ENCODE measurements at regions not wholly inside any gene's neighbourhood (a gene's known extent, or its start where the extent isn't known, plus 50 kb on each side); places are given as distances from the start of the nearest gene placed in this dataset.

- TF ChIP-seq POLR2AphosphoS5 (IDR thresholded peaks at IDR 0.05) (no peak), POLR2A (IDR thresholded peaks at IDR 0.05) (no peak), CTCF (IDR thresholded peaks at IDR 0.05) (no peak)
- intact Hi-C loops (cut with DNase I; ENCODE audit: low total_unique reads): no loop called here
Observed at GRCh38 chr3:20516311-20516710, 330.3 kb upstream of the SGO1 start.

GRCh38 chr3:20515834-20516233, 329.8 kb upstream of the SGO1 start:
- TF ChIP-seq POLR2AphosphoS5 (IDR thresholded peaks at IDR 0.05) (no peak), POLR2A (IDR thresholded peaks at IDR 0.05) (no peak), CTCF (IDR thresholded peaks at IDR 0.05) (no peak)
- DNase-seq (ENCODE audit: low spot score in 2 of 2): no peak
- no peaks in the 10 kb centered on the region for H3K27me3 ChIP-seq
- H3K27ac ChIP-seq: no peak overlapping the region
- H3K4me1 ChIP-seq: no peaks in the 10 kb centered on the region
- no peak overlapping the region for H3K4me3 ChIP-seq
- intact Hi-C loops (cut with DNase I; ENCODE audit: low total_unique reads): no loop called here
- no peaks in the 10 kb centered on the region for H3K36me3 ChIP-seq
- peaks cover 0 to 10% of the 10 kb centered on the region in 2 donors for H3K9me3 ChIP-seq

More at GRCh38 chr3:20516311-20516710, 330.3 kb upstream of the SGO1 start:
- peaks cover 0 to 10% of the 10 kb centered on the region in 2 donors for H3K9me3 ChIP-seq
- H3K4me3 ChIP-seq: no peak overlapping the region
- DNase-seq (ENCODE audit: low spot score in 2 of 2): no peak
- H3K4me1 ChIP-seq: no peaks in the 10 kb centered on the region
- H3K27ac ChIP-seq: no peak overlapping the region
- no peaks in the 10 kb centered on the region for H3K36me3 ChIP-seq
- no peaks in the 10 kb centered on the region for H3K27me3 ChIP-seq

- TF ChIP-seq CTCF (IDR thresholded peaks at IDR 0.05) (peak in 1 of 3 donors; percentile 41), POLR2A (IDR thresholded peaks at IDR 0.05) (no peak)
- Histone ChIP-seq H3K36me3 (no peaks in the 10 kb centered on the region), H3K27me3 (no peaks in the 10 kb centered on the region), H3K9me3 (no peaks in the 10 kb centered on the region), H3K4me1 (no peaks in the 10 kb centered on the region), H3K4me3 (no peak overlapping the region), H3K27ac (no peak overlapping the region)
- intact Hi-C loops (cut with DNase I; ENCODE audit: low total_unique reads): no loop called here
- DNase-seq (ENCODE audit: low spot score in 2 of 2): no peak
Observed at GRCh38 chr3:20511863-20512505, 326.0 kb upstream of the SGO1 start.

GRCh38 chr3:20510396-20510795, 324.4 kb upstream of the SGO1 start:
- intact Hi-C loops (cut with DNase I; ENCODE audit: low total_unique reads): no loop called here
- no peaks in the 10 kb centered on the region for H3K9me3 ChIP-seq

More at GRCh38 chr3:20510396-20510795, 324.4 kb upstream of the SGO1 start:
- Histone ChIP-seq H3K27ac (no peak overlapping the region), H3K4me1 (no peaks in the 10 kb centered on the region), H3K27me3 (no peaks in the 10 kb centered on the region), H3K36me3 (no peaks in the 10 kb centered on the region), H3K4me3 (no peak overlapping the region)
- TF ChIP-seq POLR2AphosphoS5 (IDR thresholded peaks at IDR 0.05) (no peak), CTCF (IDR thresholded peaks at IDR 0.05) (no peak), POLR2A (IDR thresholded peaks at IDR 0.05) (no peak)
- no peak for DNase-seq (ENCODE audit: low spot score in 2 of 2)
